ENCODE measurements at regions not wholly inside any gene's neighbourhood (a gene's known extent, or its start where the extent isn't known, plus 50 kb on each side); places are given as distances from the start of the nearest gene placed in this dataset.
A peak's percentile ranks its signal among the peaks of the same experiment; 100 is the strongest.
"Not testable (repeated sequence)": the region's sequence is repeated elsewhere in the genome, so short reads cannot be mapped to it uniquely, and the experiment has no call there.

DNA sequence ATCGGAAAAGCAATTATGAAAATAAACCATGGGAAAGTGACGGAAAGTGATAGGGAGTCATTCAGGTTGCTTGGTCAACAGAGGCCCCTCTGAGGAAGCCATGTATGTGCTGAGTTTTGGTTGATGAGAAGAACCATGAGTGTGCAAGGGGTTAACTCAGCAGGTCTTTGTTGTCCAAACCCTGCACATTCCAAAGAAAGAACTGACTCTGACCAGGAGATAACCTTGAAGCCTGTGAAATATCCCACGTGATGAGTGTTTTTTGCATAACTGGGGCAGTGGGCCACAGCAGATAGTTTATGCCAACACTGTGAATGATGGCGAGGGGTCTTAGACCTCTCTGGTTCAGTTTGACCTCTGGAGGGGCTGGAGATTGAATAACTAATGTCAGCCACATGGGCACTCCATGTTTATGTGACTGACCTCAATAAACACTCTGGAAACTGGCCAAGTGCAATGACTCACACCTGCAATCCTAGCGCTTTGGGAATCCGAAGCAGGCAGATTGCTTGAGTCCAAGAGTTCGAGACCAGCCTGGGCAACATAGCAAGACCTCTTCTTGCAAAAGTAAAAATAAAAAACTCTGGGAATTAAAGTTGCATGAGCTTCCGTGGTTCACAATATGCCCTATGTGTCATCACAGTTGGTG lies 154.0 kb upstream of the FOXK1 start:
- no peak for DNase-seq

GRCh38 chr7:4531236-4531635 lies 150.9 kb upstream of the FOXK1 start:
- DNase-seq: no peak

- DNase-seq: not testable (repeated sequence)
Observed at GRCh38 chr7:4533339-4533738, 148.8 kb upstream of the FOXK1 start.

DNA sequence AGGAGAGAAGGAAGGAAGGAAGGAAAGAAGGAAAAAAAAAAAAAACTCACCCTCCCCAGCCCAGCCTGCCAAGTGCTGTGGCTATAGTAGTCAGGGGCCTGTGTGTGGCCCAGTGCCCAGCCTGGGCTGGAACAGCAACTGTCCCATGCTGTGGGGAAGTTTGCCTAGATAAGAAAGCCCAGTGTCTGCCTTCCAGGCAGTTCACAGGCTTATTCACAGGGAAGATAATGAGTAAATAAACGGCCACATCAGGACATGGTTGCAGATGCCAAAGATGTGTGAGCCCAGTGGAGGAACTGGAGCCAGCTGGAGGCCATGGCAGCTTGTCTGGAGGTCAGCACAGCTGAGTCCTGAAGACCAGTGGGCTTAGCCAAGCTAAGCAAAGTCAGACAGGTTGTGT lies 132.4 kb upstream of the FOXK1 start:
- DNase-seq: no peak

DNA sequence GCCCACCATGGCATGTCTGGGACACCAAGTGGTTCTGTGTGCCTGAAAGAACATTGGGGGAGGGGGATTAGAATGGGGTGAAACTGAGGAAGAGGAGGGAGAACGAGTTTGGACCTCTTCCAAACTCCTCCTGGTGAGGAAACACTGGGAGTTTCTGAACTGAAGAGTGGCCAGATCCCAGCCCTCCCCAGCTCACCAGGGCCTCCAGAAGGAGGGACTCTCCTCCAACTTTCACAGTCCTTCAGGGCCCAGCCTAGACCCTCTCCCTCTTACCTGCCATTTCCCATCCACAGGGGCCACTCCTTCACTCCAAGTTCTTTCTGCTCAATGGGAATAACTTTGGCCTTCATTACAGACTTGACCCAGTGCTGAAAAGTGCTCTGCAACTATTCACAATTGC lies 132.0 kb upstream of the FOXK1 start:
- no peak for DNase-seq

GRCh38 chr7:4552985-4553384 lies 129.1 kb upstream of the FOXK1 start:
- no peak for DNase-seq

DNA sequence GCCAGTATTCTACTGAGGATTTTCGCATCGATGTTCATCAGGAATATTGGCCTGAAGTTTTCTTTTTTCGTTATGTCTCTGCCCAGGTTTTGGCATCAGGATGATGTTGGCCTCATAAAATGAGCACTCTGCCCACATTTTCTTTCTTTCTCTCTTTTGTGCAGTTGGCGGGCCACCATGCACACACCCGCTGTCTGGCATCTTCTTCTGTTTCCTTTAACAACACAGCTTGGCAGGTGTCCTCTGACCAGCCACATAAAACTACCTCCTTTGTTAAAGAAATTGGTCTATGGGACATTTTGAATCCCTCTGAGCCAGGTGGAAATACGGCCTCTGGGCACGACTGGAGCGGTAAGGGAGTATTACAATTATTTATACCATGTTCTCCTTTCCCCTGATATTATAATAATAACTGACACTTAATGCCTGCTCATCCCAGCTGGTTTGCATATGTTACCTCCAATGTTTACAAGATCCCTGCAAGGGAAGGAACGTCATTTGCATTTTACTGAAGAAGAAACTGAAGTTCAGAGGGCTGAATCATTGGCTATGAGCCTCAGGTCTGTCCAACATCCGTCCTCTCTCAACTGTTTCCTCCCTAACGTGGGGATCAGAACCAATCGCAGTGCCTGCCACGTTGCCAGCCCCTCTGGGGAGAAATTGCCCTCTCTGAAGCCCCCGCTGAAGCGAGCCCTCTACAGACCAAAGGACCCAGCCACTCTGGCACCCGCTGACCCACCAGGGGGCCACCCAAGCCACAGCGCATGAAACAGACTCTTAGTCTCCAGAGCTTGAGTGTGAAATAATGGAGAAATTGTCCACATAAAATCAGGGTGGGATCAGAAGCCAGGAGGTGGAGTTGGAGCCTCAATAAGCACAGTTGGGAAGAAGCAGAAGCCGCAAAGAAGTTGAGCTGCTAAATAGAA lies 125.0 kb upstream of the FOXK1 start:
- no peak for DNase-seq

DNA sequence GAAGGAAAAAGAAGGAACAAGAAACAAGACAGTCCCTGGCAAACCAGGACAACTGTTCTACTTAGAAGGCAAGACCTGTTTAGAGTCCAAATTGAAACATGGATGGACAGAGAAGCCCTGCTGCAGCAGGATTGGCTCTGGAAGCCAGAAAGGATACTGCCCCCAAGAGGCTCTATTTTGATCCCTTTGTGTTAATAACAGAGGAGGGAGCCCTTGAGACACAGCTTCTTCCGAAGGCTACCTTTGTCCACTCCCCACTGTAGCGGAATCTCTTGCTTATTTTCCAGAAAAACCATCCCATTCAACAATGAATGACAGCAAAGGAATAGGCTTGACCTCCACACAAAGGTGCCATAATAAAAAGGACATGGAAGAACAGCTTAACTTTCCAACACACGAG lies 120.3 kb upstream of the FOXK1 start:
- DNase-seq: no peak

DNA sequence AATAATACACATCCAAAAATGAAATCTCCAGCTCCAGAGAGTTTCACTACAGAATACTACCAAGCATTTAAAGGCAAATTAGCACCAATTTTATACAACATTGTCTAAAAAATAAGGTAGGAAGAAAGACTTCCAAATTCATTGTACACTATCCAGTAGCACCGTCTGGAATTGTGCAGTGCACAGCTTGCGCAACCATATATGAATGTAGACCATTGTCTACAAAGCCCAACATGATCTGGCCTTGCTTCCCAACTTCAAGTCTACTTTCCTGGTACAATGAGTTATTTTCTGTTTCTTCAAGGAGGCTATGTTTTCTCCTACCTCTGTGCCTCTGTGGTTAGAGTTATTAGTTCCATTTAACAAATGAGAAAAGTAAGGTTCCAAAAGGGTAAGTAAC lies 115.4 kb upstream of the FOXK1 start:
- no peak for DNase-seq

- DNase-seq: no peak
Observed at GRCh38 chr7:4574851-4575250, 107.2 kb upstream of the FOXK1 start.

DNA sequence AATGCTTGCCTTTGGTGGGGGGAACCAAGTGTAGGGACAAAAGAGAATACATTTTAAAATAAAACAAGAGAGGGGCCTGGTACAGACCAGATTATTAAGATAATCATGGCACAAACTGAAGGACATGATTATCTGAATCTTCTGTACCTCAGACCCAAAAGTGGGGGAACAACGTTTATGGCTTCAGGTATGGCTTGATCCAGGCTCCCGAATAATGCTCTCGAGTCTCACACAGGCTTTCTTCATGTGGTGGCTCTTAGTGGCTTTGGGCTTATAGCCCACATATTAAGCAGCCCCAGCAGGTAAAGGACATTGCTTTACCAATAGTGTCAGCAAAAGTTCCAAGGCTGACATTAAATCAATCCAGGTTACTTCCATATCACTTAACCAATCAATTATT lies 106.8 kb upstream of the FOXK1 start:
- DNase-seq: no peak

GRCh38 chr7:4602905-4603842 lies 78.9 kb upstream of the FOXK1 start:
- DNase-seq: no peak

- no peak for DNase-seq
Observed at GRCh38 chr7:4603843-4604231, 78.3 kb upstream of the FOXK1 start.

DNA sequence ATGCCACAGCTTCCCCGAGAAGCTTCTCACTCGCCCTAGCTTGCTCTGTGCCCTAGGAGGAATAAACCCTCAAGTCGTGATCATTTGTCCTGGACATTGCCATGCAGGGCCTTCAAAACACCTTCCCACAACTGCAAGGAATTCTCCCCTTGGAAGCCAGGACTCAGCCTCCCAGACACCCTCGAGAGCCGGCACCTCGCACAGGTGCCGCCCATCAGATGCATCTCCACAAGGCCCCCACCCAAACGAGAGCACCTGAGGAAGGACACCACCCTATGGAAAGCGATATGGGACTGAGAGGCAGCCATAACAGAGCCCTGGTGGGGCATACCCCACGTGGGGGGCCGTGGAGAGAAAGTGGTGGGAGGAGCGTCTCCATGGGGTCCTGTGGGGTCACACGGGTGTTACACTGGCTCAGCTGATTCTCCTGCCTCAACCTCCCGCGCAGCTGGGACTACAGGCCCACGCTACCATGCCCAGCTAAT lies 77.6 kb upstream of the FOXK1 start:
- no peak for DNase-seq

DNA sequence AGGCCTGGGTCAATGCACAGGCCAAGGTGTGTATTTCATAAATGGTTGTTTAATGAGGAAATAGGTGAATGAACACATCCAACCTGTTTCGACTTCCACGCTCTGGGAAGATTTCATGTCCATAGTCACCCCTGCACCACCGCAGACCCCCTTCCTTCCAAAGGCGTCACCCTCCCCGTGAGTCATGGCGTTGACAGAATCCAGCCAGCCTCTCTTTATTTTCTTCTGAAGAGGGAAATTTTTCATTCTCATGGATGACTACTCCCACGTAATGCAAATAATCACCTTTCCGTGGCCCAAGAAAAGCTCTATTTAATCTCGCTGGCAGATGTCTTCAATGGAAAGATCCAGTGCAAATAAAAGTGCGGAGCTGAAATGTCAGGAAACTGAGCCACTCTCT lies 75.3 kb upstream of the FOXK1 start:
- no peak for DNase-seq

DNA sequence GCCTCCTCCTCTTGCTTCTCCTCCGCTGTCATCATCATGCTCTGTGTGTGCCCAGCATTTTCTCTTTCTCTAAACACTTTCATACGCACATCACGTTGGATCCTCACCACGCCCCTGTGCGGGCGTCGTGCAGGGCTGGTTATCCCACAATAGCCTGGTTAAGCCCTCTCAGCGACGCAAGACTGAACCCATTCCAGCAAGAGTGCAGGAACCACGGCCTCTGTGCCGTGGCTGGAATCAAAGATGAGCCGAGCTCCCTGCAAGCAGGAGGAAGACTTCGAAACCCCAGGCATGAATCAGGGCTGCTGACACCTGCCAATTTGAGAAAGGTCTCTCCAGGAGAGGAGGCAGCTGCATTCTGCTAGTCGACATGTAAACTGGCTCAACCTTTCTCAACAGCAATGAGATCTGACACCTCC lies 74.8 kb upstream of the FOXK1 start:
- DNase-seq: no peak

DNA sequence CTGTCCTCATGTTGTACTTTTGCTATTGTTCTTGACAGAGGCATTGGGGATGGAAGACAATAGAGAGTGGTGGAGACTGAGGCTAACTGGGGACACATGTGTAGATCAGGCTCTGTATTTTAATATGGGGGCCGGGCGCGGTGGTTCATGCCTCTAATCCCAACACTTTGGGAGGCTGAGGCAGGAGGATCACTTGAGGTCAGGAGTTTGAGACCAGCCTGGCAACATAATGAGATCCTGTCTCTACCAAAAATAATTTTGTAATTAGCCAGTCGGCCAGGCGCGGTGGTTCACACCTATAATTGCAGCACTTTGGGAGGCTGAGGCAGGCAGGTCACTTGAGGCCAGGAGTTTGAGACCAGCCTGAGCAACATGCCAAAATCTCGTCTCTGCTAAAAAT lies 72.5 kb upstream of the FOXK1 start:
- DNase-seq: not testable (repeated sequence)

GRCh38 chr7:4610768-4611467 lies 71.2 kb upstream of the FOXK1 start:
- DNase-seq: peak; percentile 29 to 49

GRCh38 chr7:4612237-4612636 lies 69.9 kb upstream of the FOXK1 start:
- no peak for DNase-seq

DNA sequence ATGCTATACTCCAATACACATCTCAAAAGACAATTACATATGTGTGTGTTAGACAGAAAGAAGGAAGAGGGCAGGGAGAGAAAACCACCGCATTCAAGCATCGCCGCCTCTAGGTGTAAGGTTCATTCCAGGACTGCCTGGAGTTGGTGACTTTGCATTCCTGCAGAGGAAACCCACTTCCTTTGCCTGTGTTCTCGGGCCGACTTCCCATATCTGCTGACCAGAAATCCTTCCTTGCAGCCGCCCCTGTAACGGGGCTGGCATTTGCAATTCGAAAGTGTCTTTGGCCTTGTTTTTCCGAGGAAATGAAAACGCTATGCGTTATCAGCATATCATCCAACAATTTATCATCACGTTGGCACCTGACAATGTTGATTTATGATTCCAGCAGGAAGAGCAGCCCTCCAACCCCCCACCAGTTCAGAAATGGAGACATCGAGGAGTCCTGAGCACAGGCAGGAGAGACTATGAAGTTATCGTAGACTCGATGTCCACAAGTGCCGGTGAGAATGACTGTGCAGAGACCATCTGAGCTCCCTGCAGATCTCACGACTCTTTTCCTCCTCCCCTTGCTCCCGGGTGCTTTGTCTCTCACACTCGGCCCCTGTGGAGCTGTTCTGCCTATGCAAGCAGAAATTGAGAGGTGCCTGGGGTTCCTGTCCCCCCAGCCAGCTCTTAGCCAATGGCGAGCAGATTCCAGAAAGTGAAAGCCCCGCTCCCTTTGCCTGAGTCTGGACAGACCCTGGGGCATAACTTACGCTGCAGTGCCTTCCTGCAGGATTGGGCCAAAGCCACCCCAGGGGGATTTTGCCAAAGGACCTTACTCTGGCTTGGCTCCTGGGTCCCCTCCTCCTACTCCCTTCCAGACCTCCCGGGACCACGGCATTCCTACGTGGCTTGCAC lies 68.9 kb upstream of the FOXK1 start:
- no peak for DNase-seq

DNA sequence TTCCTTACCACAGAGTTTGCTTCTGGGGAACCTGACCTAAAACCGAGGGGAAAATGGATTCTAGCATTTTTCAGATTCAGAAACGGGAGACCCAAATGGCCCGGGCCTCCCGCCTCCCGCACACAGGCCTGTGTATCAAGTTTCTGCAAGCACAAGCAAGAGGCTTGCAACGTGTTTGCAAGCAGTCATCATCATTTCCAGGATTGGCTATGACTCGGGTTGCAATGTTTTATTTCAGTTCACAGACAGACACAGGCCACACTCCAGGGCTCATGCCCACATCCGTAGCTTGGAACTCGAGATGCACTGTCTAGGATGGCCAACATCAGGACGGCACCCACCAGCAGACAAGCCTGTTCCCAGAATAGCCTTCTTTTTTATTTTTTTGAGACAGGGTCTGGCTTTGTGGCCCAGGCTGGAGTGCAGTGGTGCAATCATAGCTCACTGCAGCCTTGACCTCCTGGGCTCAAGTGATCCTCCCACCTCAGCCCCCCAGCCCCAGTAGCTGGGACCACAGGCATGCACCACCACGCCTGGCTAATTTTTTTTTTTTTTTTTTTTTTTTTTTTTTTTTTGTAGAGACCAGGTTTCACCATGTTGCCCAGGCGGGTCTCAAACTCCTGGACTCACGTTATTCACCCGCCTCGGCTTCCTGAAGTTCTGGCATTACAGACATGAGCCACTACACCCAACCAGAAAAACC lies 68.1 kb upstream of the FOXK1 start:
- no peak for DNase-seq

Data from stimulated activated CD4-positive, alpha-beta T cell treated with anti-CD3 and anti-CD28 coated beads, Interleukin-2, amount 100 ng/mL, for 48 hours (primary cell).